ENCODE measurements at regions not wholly inside any gene's neighbourhood (a gene's known extent, or its start where the extent isn't known, plus 50 kb on each side); places are given as distances from the start of the nearest gene placed in this dataset.

DNA sequence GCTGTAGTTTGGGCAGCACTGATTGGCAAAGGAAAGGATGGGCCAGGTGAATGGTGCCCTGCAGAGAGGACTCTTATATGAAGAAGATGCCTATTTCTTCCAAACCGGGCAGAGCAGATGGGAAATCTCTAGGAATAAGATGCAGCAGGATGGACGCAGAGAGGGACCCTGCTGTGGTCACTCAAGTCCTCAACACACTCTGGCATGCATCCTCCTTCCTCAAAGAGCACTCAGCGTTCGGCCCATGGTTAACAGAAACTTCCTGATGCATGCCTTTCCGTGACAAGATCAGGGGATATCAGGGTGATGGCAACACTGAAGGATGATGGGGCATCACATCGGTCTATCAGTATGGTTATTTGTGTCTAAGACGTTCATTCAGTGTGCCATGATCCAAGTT is 232.7 kb downstream of the TTC32 start:
- Histone ChIP-seq H3K27ac (ENCODE audit: low read depth, low read length) (no peak overlapping the region), H3K27me3 (ENCODE audit: control insufficient read depth, insufficient read depth, low read length) (no peaks in the 10 kb centered on the region), H3K9me3 (ENCODE audit: control insufficient read depth, insufficient read depth, low read length) (no peaks in the 10 kb centered on the region), H3K4me3 (ENCODE audit: low read depth, low read length) (no peak overlapping the region)
- no peak for DNase-seq (ENCODE audit: low read depth, low spot score)
- TF ChIP-seq, protein P1, sequence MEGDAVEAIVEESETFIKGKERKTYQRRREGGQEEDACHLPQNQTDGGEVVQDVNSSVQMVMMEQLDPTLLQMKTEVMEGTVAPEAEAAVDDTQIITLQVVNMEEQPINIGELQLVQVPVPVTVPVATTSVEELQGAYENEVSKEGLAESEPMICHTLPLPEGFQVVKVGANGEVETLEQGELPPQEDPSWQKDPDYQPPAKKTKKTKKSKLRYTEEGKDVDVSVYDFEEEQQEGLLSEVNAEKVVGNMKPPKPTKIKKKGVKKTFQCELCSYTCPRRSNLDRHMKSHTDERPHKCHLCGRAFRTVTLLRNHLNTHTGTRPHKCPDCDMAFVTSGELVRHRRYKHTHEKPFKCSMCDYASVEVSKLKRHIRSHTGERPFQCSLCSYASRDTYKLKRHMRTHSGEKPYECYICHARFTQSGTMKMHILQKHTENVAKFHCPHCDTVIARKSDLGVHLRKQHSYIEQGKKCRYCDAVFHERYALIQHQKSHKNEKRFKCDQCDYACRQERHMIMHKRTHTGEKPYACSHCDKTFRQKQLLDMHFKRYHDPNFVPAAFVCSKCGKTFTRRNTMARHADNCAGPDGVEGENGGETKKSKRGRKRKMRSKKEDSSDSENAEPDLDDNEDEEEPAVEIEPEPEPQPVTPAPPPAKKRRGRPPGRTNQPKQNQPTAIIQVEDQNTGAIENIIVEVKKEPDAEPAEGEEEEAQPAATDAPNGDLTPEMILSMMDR (IDR thresholded peaks at IDR 0.05; ENCODE audit: low read depth, low read length): no peak
- ChIA-PET POLR2A (no interaction called here), CTCF (no interaction called here)

DNA sequence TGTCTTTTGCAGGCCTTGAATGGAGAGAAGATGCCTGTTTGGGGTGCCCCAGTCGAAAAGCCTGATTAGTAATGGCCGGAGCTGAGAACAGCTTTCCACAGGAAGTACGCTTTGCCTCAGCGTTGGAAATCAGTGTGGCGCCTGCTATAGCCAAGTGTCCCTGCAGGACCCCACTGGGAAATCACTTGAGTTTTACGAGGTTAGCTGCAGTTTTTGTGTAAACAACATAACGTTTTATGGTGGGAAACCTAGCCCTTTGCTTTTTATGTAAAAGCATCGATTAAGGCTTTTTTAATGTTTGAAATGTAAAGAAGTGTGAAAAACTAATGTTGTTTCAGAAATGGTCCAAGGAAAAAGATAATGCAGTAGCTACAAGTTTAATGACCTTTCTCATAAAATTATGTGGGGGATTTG is 234.2 kb downstream of the TTC32 start:
- no peaks in the 10 kb centered on the region for H3K9me3 ChIP-seq (ENCODE audit: control insufficient read depth, insufficient read depth, low read length)
- no peak overlapping the region for H3K4me3 ChIP-seq (ENCODE audit: low read depth, low read length)
- DNase-seq (ENCODE audit: low read depth, low spot score): no peak
- no peaks in the 10 kb centered on the region for H3K27me3 ChIP-seq (ENCODE audit: control insufficient read depth, insufficient read depth, low read length)
- no peak overlapping the region for H3K27ac ChIP-seq (ENCODE audit: low read depth, low read length)
- TF ChIP-seq, protein P1 (IDR thresholded peaks at IDR 0.05; ENCODE audit: low read depth, low read length): no peak
- ChIA-PET POLR2A (interaction anchor here (0.6 kb wide), 1 partner anchor 304 kb away, joined by 5 read pairs; no protein-coding TSS in a partner anchor), CTCF (interaction anchor here (0.5 to 4.6 kb wide), 4 partner anchors 11 to 298 kb away, joined by 4 to 29 read pairs (median 6); no protein-coding TSS in a partner anchor)

DNA sequence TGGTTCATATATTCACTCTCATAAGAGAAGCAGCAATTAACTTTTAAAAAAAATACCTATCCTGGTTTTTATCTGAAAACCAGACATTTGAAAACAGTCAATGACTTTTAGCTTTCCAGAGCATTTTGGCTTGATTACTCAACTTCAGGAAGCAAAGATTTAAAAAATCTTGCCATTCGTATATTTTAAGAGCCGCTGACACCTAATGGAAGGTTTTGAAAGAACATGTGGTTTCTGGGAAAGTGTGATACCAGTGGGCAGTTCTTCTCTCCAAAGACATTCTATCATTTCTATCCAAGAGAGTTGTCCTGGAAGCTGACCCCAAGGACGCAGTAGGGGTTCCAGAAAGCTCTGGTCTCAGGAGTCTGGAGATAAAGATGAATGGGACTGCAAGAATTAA is 234.7 kb downstream of the TTC32 start:
- H3K27me3 ChIP-seq (ENCODE audit: control insufficient read depth, insufficient read depth, low read length): no peaks in the 10 kb centered on the region
- no peak overlapping the region for H3K27ac ChIP-seq (ENCODE audit: low read depth, low read length)
- H3K4me3 ChIP-seq (ENCODE audit: low read depth, low read length): no peak overlapping the region
- ChIA-PET POLR2A (no interaction called here), CTCF (interaction anchor here (0.6 to 4.6 kb wide), 3 partner anchors 11 to 298 kb away, joined by 6 to 29 read pairs (median 6); no protein-coding TSS in a partner anchor)
- DNase-seq (ENCODE audit: low read depth, low spot score): peak; percentile 7
- TF ChIP-seq, protein P1 (IDR thresholded peaks at IDR 0.05; ENCODE audit: low read depth, low read length): peak; percentile 56
- H3K9me3 ChIP-seq (ENCODE audit: control insufficient read depth, insufficient read depth, low read length): no peaks in the 10 kb centered on the region

DNA sequence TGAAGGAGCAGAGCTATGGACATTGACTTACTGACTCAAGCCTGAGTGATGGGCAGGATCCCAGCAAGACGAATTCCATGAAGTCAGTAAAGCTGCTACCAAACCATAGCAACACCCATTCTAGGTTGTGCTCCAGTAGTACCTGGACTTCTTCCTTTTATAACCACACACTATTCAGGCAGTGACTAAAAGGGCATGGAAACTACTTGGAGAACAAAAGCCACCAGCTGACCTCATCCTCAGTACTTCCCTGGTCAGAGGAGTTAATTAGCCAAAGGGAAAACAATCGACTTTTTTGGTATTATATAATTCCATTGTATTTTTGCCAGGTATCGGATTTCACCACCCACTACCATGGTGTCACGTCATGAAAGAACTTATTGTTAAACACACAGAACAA is 237.1 kb downstream of the TTC32 start:
- no peaks in the 10 kb centered on the region for H3K27me3 ChIP-seq (ENCODE audit: control insufficient read depth, insufficient read depth, low read length)
- H3K9me3 ChIP-seq (ENCODE audit: control insufficient read depth, insufficient read depth, low read length): no peaks in the 10 kb centered on the region
- H3K4me3 ChIP-seq (ENCODE audit: low read depth, low read length): no peak overlapping the region
- POLR2A ChIA-PET: no interaction called here
- CTCF ChIA-PET: interaction anchor here (0.7 to 4.6 kb wide), 2 partner anchors 295 to 320 kb away, joined by 4 to 29 read pairs; no protein-coding TSS in a partner anchor
- no peak for DNase-seq (ENCODE audit: low read depth, low spot score)
- no peak overlapping the region for H3K27ac ChIP-seq (ENCODE audit: low read depth, low read length)
- TF ChIP-seq, protein P1 (IDR thresholded peaks at IDR 0.05; ENCODE audit: low read depth, low read length): no peak

DNA sequence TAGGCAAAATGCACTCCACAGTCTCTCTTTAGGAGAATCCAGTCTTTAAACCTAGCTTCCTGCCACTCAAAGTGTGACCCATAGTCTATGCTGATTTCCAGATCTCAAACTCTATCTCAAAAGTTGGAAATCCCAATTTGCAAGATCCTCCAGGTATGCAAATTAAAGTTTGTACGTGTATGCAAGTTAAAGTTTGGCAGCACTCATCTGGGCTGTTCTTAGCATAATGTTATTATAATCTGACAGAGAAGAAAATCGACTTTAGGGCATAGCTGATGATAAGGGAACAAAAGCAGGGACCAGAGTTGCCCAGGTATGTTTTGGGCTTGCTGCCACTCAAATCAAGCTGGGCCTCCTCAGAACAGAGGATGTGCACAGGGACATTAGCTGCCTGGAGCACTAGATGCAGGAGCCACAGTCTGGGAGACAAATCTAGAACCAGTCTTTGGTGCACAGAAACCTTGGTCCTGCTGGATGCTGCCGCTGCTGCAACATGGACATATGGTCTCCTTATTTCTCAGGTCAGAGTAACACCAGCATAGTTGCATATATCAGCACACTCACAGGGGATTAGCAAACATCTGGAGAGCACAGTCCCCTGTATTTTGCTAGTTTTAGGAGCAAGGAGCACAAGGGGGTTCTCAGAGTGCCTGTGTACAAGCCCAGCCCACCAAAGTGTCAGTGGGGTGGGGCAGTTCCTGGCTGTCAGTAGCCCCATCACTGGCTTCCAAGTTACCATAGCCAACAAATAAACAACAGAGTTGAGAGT is 242.6 kb downstream of the TTC32 start:
- ChIA-PET POLR2A (no interaction called here), CTCF (no interaction called here)
- TF ChIP-seq, protein P1 (IDR thresholded peaks at IDR 0.05; ENCODE audit: low read depth, low read length): no peak
- Histone ChIP-seq H3K9me3 (ENCODE audit: control insufficient read depth, insufficient read depth, low read length) (no peaks in the 10 kb centered on the region), H3K27me3 (ENCODE audit: control insufficient read depth, insufficient read depth, low read length) (no peaks in the 10 kb centered on the region), H3K27ac (ENCODE audit: low read depth, low read length) (no peak overlapping the region), H3K4me3 (ENCODE audit: low read depth, low read length) (no peak overlapping the region)
- no peak for DNase-seq (ENCODE audit: low read depth, low spot score)
